ENCODE measurements at regions not wholly inside any gene's neighbourhood (a gene's known extent, or its start where the extent isn't known, plus 50 kb on each side); places are given as distances from the start of the nearest gene placed in this dataset.

- no peaks in the 10 kb centered on the region for H3K79me2 ChIP-seq (ENCODE audit: insufficient read depth, low read length)
- no peak overlapping the region for H3K4me2 ChIP-seq (ENCODE audit: insufficient read depth, low read length)
- no peak for TF ChIP-seq CTCF (IDR thresholded peaks at IDR 0.05; ENCODE audit: extremely low read depth, low read depth, low read length)
- H3K36me3 ChIP-seq (ENCODE audit: insufficient read depth, low read length) = no peaks in the 10 kb centered on the region
- no peak overlapping the region for H2AFZ ChIP-seq (ENCODE audit: low read length)
- H4K20me1 ChIP-seq (ENCODE audit: insufficient read depth, low read length) = no peaks in the 10 kb centered on the region
- H3K4me1 ChIP-seq (ENCODE audit: insufficient read depth, low read length) = no peaks in the 10 kb centered on the region
- no peak overlapping the region for H3K27ac ChIP-seq (ENCODE audit: low read depth, low read length)
- H3K4me3 ChIP-seq (ENCODE audit: insufficient read depth, low read length) = no peak overlapping the region
- DNase-seq (ENCODE audit: insufficient read length, low spot score, missing footprints) = no peak
- no peaks in the 10 kb centered on the region for H3K9me3 ChIP-seq (ENCODE audit: low read depth, low read length)
- H3K27me3 ChIP-seq (ENCODE audit: insufficient read depth, low read length) = no peaks in the 10 kb centered on the region
Observed at GRCh38 chr14:56949828-56950227, 139.5 kb upstream of the OTX2 start.

- Histone ChIP-seq H3K79me2 (ENCODE audit: insufficient read depth, low read length) (no peaks in the 10 kb centered on the region), H3K27me3 (ENCODE audit: insufficient read depth, low read length) (no peaks in the 10 kb centered on the region), H3K27ac (ENCODE audit: low read depth, low read length) (no peak overlapping the region), H3K4me3 (ENCODE audit: insufficient read depth, low read length) (no peak overlapping the region), H3K36me3 (ENCODE audit: insufficient read depth, low read length) (no peaks in the 10 kb centered on the region), H4K20me1 (ENCODE audit: insufficient read depth, low read length) (no peaks in the 10 kb centered on the region), H2AFZ (ENCODE audit: low read length) (no peak overlapping the region), H3K4me2 (ENCODE audit: insufficient read depth, low read length) (no peak overlapping the region), H3K4me1 (ENCODE audit: insufficient read depth, low read length) (no peaks in the 10 kb centered on the region), H3K9me3 (ENCODE audit: low read depth, low read length) (no peaks in the 10 kb centered on the region)
- no peak for DNase-seq (ENCODE audit: insufficient read length, low spot score, missing footprints)
- TF ChIP-seq CTCF (IDR thresholded peaks at IDR 0.05; ENCODE audit: extremely low read depth, low read depth, low read length) = no peak
Observed at GRCh38 chr14:56945291-56945690, 135.0 kb upstream of the OTX2 start.

DNA sequence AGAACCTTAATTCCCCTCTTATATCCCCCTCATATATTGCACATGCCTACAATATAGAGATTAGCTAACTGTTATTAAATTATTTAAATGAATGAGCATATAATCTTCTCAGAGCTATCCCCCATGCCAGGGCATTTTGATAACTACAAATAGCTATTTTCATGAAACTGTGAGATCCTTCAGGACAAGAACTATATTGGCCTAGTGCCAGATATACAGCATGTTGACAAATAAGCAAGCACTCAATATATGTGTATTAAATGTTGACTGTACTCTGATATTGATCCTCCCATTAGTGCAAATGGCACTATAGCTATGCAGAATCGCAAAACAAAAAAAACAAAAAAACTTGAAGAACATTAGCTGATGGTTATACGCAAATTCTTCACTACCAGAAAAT, 134.1 kb upstream of the OTX2 start:
- H3K27ac ChIP-seq (ENCODE audit: low read depth, low read length) = no peak overlapping the region

DNA sequence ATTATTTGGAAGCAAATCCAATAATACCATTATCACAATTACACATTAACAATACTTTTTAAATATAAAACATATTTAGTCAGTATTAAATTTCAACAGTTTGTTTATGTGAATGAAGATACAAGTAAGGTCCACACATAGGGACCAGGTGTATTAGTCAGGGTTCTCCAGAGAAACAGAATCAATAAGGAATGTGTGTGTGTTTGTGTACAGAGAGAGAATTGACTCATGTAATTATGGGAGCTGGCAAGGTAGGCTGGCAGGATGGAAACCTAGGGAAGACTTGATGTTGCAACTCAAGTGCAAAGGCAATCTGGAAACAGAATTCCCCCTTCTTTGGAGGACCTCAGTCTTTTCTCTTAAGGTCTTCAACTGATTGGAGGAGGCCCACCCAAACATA, 123.2 kb upstream of the OTX2 start:
- Histone ChIP-seq H3K4me1 (ENCODE audit: insufficient read depth, low read length) (no peaks in the 10 kb centered on the region), H3K9me3 (ENCODE audit: low read depth, low read length) (no peaks in the 10 kb centered on the region), H3K4me3 (ENCODE audit: insufficient read depth, low read length) (no peak overlapping the region), H3K27ac (ENCODE audit: low read depth, low read length) (no peak overlapping the region), H2AFZ (ENCODE audit: low read length) (no peak overlapping the region), H3K79me2 (ENCODE audit: insufficient read depth, low read length) (no peaks in the 10 kb centered on the region), H3K36me3 (ENCODE audit: insufficient read depth, low read length) (no peaks in the 10 kb centered on the region), H3K27me3 (ENCODE audit: insufficient read depth, low read length) (no peaks in the 10 kb centered on the region), H4K20me1 (ENCODE audit: insufficient read depth, low read length) (no peaks in the 10 kb centered on the region), H3K4me2 (ENCODE audit: insufficient read depth, low read length) (no peak overlapping the region)
- TF ChIP-seq CTCF (IDR thresholded peaks at IDR 0.05; ENCODE audit: extremely low read depth, low read depth, low read length) = no peak
- DNase-seq (ENCODE audit: insufficient read length, low spot score, missing footprints) = no peak

More for the DNA sequence above, 134.1 kb upstream of the OTX2 start:
- H4K20me1 ChIP-seq (ENCODE audit: insufficient read depth, low read length) = no peaks in the 10 kb centered on the region
- no peak for DNase-seq (ENCODE audit: insufficient read length, low spot score, missing footprints)
- H3K9me3 ChIP-seq (ENCODE audit: low read depth, low read length) = no peaks in the 10 kb centered on the region
- H3K27me3 ChIP-seq (ENCODE audit: insufficient read depth, low read length) = no peaks in the 10 kb centered on the region
- TF ChIP-seq CTCF (IDR thresholded peaks at IDR 0.05; ENCODE audit: extremely low read depth, low read depth, low read length) = no peak
- no peaks in the 10 kb centered on the region for H3K79me2 ChIP-seq (ENCODE audit: insufficient read depth, low read length)
- H3K4me1 ChIP-seq (ENCODE audit: insufficient read depth, low read length) = no peaks in the 10 kb centered on the region
- no peak overlapping the region for H3K4me3 ChIP-seq (ENCODE audit: insufficient read depth, low read length)
- no peaks in the 10 kb centered on the region for H3K36me3 ChIP-seq (ENCODE audit: insufficient read depth, low read length)
- H2AFZ ChIP-seq (ENCODE audit: low read length) = no peak overlapping the region
- H3K4me2 ChIP-seq (ENCODE audit: insufficient read depth, low read length) = no peak overlapping the region

Data from osteoblast (primary cell).